Testis (tissue), 2 donors: ENCODE measurements at regions not wholly inside any gene's neighbourhood (a gene's known extent, or its start where the extent isn't known, plus 50 kb on each side); places are given as distances from the start of the nearest gene placed in this dataset.

ENCODE experiments used
- DNase-seq: peaks from one replicate; pipeline ENCODE4 v3.0.0-alpha.2; 2019
- H3K27ac ChIP-seq, 2 donors: fragments of 200-600 bp; sonication (generic); one replicate each; pipeline ENCODE4 v1.5.1; 2019
- H3K27me3 ChIP-seq: fragments of 200-600 bp; sonication (generic); one replicate; pipeline ENCODE4 v1.5.1; 2019
- H3K36me3 ChIP-seq: fragments of 200-600 bp; sonication (generic); one replicate; pipeline ENCODE4 v1.5.1; 2017; ENCODE audit warnings: low read depth; ENCODE audit errors: missing control alignments
- H3K4me1 ChIP-seq: fragments of 200-600 bp; sonication (generic); one replicate; pipeline ENCODE4 v1.5.1; 2019
- H3K4me3 ChIP-seq, 2 donors: fragments of 200-600 bp; sonication (generic); one replicate each; pipeline ENCODE4 v1.5.1; 2017 to 2019
- H3K9me3 ChIP-seq: fragments of 200-600 bp; sonication (generic); one replicate; pipeline ENCODE4 v1.5.1; 2017
- CTCF ChIP-seq, 3 experiments: fragments of 450-650 bp in 2 of 3; fragments of 200-600 bp in 1 of 3; sonication (generic) in 1 of 3; IDR thresholded peaks; one replicate each; pipeline ENCODE4 v1.5.1; 2016 to 2019; ENCODE audit warnings: antibody characterized with exemption in 3 of 3, mild to moderate bottlenecking in 2 of 3, moderate library complexity in 1 of 3
- POLR2A ChIP-seq: fragments of 450-650 bp; IDR thresholded peaks from one replicate; pipeline ENCODE4 v1.6.1; 2017; ENCODE audit warnings: antibody characterized with exemption, mild to moderate bottlenecking, moderate library complexity
- WGBS, 2 donors: methylation state at CpG; one replicate each; pipeline ENCODE4 v1.1.5; 2018; 5-methylcytosine and 5-hydroxymethylcytosine counted together
- intact Hi-C: fragments of 100-400 bp; cut with DNase I; formaldehyde crosslinking; loops from one replicate; pipeline ENCODE4 v1.15.1; 2023; ENCODE audit warnings: low total_unique reads

- peaks cover 5% of the 10 kb centered on the region for H3K4me1 ChIP-seq
- H3K27me3 ChIP-seq = no peaks in the 10 kb centered on the region
- no peaks in the 10 kb centered on the region for H3K36me3 ChIP-seq
- no peak overlapping the region for H3K4me3 ChIP-seq
- no peak for TF ChIP-seq CTCF (IDR thresholded peaks at IDR 0.05)
- no peak for TF ChIP-seq POLR2A
- no peak for DNase-seq
- intact Hi-C loops = no loop called here
- 94 to 95% methylated on average over 10 to 17 of the region's 17 CpGs for WGBS, 2 donors
- H3K27ac ChIP-seq = no peak overlapping the region
- no peaks in the 10 kb centered on the region for H3K9me3 ChIP-seq
These were observed 69.5 kb upstream of the GATA5 start for GRCh38 chr20:62545271-62545670.

- TF ChIP-seq CTCF (IDR thresholded peaks at IDR 0.05) (no peak), POLR2A (no peak)
- Histone ChIP-seq H3K36me3 (no peaks in the 10 kb centered on the region), H3K27ac (no peak overlapping the region), H3K4me3 (no peak overlapping the region), H3K9me3 (no peaks in the 10 kb centered on the region), H3K27me3 (no peaks in the 10 kb centered on the region), H3K4me1 (peaks cover 12% of the 10 kb centered on the region)
- 95 to 98% methylated on average over 9 to 22 of the region's 22 CpGs for WGBS, 2 donors
- intact Hi-C loops = no loop called here
- no peak for DNase-seq
These were observed 70.2 kb upstream of the GATA5 start for GRCh38 chr20:62545901-62546525.

- TF ChIP-seq CTCF (IDR thresholded peaks at IDR 0.05) (no peak), POLR2A (no peak)
- H3K27ac ChIP-seq = no peak overlapping the region
- WGBS, 2 donors = 94 to 97% methylated on average over 12 of the region's 12 CpGs
- no peaks in the 10 kb centered on the region for H3K27me3 ChIP-seq
- no peaks in the 10 kb centered on the region for H3K9me3 ChIP-seq
- DNase-seq = no peak
- H3K4me3 ChIP-seq = no peak overlapping the region
- H3K36me3 ChIP-seq = no peaks in the 10 kb centered on the region
- peaks cover 16% of the 10 kb centered on the region for H3K4me1 ChIP-seq
- intact Hi-C loops = no loop called here
These were observed 70.8 kb upstream of the GATA5 start for GRCh38 chr20:62546606-62547005.

- no peaks in the 10 kb centered on the region for H3K9me3 ChIP-seq
- no peaks in the 10 kb centered on the region for H3K36me3 ChIP-seq
- no peak overlapping the region for H3K27ac ChIP-seq
- 91 to 92% methylated on average over 14 of the region's 14 CpGs for WGBS, 2 donors
- no peaks in the 10 kb centered on the region for H3K27me3 ChIP-seq
- no peak for DNase-seq
- peaks cover 16% of the 10 kb centered on the region for H3K4me1 ChIP-seq
- no peak overlapping the region for H3K4me3 ChIP-seq
- intact Hi-C loops = no loop called here
- no peak for TF ChIP-seq CTCF (IDR thresholded peaks at IDR 0.05)
- TF ChIP-seq POLR2A = no peak
These were observed 71.6 kb upstream of the GATA5 start for GRCh38 chr20:62547364-62547763.

- H3K4me3 ChIP-seq = no peak overlapping the region
- intact Hi-C loops = no loop called here
- no peaks in the 10 kb centered on the region for H3K36me3 ChIP-seq
- WGBS, 2 donors = 70 to 88% methylated on average over 7 to 10 of the region's 10 CpGs
- no peak for TF ChIP-seq CTCF (IDR thresholded peaks at IDR 0.05)
- no peak for TF ChIP-seq POLR2A
- DNase-seq = no peak
- H3K27ac ChIP-seq = no peak overlapping the region
- H3K9me3 ChIP-seq = no peaks in the 10 kb centered on the region
- peaks cover 16% of the 10 kb centered on the region for H3K4me1 ChIP-seq
- no peaks in the 10 kb centered on the region for H3K27me3 ChIP-seq
These were observed 72.7 kb upstream of the GATA5 start for GRCh38 chr20:62548471-62548870.
